GM23338 (cell line): ENCODE measurements at regions not wholly inside any gene's neighbourhood (a gene's known extent, or its start where the extent isn't known, plus 50 kb on each side); places are given as distances from the start of the nearest gene placed in this dataset.

Source experiments
- CREB1 ChIP-seq: fragments of 250-450 bp; sonication (Bioruptor Pico); IDR thresholded peaks from 2 replicates; pipeline ENCODE4 v1.5.0; 2020; ENCODE audit warnings: low read depth, mild to moderate bottlenecking, moderate library complexity
- EZH2 ChIP-seq: fragments of 200-600 bp; sonication (generic); IDR thresholded peaks from one replicate; pipeline ENCODE4 v1.8.0; 2017; ENCODE audit warnings: antibody characterized with exemption, mild to moderate bottlenecking, low read depth; ENCODE audit not compliant: unreplicated experiment
- EZH2phosphoT487 ChIP-seq: fragments of 200-600 bp; sonication (generic); IDR thresholded peaks from one replicate; pipeline ENCODE4 v1.8.1; 2018; ENCODE audit warnings: antibody characterized with exemption; ENCODE audit not compliant: unreplicated experiment
- NANOG ChIP-seq: IDR thresholded peaks from 2 replicates; pipeline ENCODE4 v1.6.1; 2016; ENCODE audit warnings: antibody characterized with exemption, borderline replicate concordance
- POLR2AphosphoS5 ChIP-seq: IDR thresholded peaks from 2 replicates; pipeline ENCODE4 v1.6.1; 2016; ENCODE audit warnings: antibody characterized with exemption, low read depth
- STAT1 ChIP-seq: IDR thresholded peaks from one replicate; pipeline ENCODE4 v1.6.1; 2016; ENCODE audit warnings: antibody characterized with exemption; ENCODE audit not compliant: unreplicated experiment
- ZNF114 ChIP-seq: fragments of 250-450 bp; sonication (Bioruptor Pico); IDR thresholded peaks from 2 replicates; pipeline ENCODE4 v1.5.0; 2020; ENCODE audit warnings: mild to moderate bottlenecking, moderate library complexity
- TF ChIP-seq, protein P1 (sequence below), 2 experiments: fragments of 200-600 bp in 1 of 2; sonication (generic) in 1 of 2; conservative IDR thresholded peaks; 2 replicates each; pipeline versions ENCODE4 v1.5.1 to v1.6.1; 2016 to 2017; ENCODE audit warnings: antibody characterized with exemption in 2 of 2, low read depth in 2 of 2, mild to moderate bottlenecking in 2 of 2, moderate library complexity in 1 of 2
- TF ChIP-seq, protein P2 (sequence below): IDR thresholded peaks from one replicate; pipeline ENCODE4 v1.6.1; 2018; ENCODE audit warnings: antibody characterized with exemption; ENCODE audit not compliant: unreplicated experiment
- TF ChIP-seq, protein P3 (sequence below): fragments of 250-450 bp; sonication (Bioruptor Pico); IDR thresholded peaks from 2 replicates; pipeline ENCODE4 v1.5.0; 2020; ENCODE audit warnings: mild to moderate bottlenecking, moderate library complexity
- TF ChIP-seq, protein P4 (sequence below): IDR thresholded peaks from 2 replicates; pipeline ENCODE4 v1.6.1; 2016; ENCODE audit warnings: antibody characterized with exemption

DNA sequence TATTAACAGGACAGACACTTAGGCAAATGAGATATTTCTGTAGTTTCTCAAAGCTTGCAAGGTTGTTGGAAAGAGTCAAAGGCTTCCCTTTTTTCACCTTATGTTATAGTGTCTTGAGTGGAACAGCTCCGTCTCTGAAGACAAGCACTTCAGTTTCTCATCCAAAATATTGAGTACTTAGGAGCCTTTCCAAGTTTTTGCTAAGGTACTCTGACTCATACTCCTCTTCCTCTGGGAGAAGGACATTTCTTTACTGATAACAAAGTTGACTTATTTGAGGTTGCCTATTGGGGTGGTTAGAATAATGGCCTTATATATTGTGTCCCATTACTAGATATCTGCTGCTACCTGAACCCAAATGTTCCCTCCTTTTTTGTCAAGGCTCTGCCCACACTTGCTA lies 869.6 kb downstream of the MAT2B start:
- TF ChIP-seq, protein P1, sequence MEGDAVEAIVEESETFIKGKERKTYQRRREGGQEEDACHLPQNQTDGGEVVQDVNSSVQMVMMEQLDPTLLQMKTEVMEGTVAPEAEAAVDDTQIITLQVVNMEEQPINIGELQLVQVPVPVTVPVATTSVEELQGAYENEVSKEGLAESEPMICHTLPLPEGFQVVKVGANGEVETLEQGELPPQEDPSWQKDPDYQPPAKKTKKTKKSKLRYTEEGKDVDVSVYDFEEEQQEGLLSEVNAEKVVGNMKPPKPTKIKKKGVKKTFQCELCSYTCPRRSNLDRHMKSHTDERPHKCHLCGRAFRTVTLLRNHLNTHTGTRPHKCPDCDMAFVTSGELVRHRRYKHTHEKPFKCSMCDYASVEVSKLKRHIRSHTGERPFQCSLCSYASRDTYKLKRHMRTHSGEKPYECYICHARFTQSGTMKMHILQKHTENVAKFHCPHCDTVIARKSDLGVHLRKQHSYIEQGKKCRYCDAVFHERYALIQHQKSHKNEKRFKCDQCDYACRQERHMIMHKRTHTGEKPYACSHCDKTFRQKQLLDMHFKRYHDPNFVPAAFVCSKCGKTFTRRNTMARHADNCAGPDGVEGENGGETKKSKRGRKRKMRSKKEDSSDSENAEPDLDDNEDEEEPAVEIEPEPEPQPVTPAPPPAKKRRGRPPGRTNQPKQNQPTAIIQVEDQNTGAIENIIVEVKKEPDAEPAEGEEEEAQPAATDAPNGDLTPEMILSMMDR (conservative IDR thresholded peaks at IDR 0.05; ENCODE audit: low read depth in 2 of 2): no peak
- TF ChIP-seq EZH2phosphoT487 (no peak), EZH2 (no peak), POLR2AphosphoS5 (no peak), CREB1 (no peak), STAT1 (no peak), ZNF114 (CRISPR knock-in tag) (no peak), NANOG (no peak)
- TF ChIP-seq, protein P2, sequence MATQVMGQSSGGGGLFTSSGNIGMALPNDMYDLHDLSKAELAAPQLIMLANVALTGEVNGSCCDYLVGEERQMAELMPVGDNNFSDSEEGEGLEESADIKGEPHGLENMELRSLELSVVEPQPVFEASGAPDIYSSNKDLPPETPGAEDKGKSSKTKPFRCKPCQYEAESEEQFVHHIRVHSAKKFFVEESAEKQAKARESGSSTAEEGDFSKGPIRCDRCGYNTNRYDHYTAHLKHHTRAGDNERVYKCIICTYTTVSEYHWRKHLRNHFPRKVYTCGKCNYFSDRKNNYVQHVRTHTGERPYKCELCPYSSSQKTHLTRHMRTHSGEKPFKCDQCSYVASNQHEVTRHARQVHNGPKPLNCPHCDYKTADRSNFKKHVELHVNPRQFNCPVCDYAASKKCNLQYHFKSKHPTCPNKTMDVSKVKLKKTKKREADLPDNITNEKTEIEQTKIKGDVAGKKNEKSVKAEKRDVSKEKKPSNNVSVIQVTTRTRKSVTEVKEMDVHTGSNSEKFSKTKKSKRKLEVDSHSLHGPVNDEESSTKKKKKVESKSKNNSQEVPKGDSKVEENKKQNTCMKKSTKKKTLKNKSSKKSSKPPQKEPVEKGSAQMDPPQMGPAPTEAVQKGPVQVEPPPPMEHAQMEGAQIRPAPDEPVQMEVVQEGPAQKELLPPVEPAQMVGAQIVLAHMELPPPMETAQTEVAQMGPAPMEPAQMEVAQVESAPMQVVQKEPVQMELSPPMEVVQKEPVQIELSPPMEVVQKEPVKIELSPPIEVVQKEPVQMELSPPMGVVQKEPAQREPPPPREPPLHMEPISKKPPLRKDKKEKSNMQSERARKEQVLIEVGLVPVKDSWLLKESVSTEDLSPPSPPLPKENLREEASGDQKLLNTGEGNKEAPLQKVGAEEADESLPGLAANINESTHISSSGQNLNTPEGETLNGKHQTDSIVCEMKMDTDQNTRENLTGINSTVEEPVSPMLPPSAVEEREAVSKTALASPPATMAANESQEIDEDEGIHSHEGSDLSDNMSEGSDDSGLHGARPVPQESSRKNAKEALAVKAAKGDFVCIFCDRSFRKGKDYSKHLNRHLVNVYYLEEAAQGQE: no peak
- TF ChIP-seq, protein P3, sequence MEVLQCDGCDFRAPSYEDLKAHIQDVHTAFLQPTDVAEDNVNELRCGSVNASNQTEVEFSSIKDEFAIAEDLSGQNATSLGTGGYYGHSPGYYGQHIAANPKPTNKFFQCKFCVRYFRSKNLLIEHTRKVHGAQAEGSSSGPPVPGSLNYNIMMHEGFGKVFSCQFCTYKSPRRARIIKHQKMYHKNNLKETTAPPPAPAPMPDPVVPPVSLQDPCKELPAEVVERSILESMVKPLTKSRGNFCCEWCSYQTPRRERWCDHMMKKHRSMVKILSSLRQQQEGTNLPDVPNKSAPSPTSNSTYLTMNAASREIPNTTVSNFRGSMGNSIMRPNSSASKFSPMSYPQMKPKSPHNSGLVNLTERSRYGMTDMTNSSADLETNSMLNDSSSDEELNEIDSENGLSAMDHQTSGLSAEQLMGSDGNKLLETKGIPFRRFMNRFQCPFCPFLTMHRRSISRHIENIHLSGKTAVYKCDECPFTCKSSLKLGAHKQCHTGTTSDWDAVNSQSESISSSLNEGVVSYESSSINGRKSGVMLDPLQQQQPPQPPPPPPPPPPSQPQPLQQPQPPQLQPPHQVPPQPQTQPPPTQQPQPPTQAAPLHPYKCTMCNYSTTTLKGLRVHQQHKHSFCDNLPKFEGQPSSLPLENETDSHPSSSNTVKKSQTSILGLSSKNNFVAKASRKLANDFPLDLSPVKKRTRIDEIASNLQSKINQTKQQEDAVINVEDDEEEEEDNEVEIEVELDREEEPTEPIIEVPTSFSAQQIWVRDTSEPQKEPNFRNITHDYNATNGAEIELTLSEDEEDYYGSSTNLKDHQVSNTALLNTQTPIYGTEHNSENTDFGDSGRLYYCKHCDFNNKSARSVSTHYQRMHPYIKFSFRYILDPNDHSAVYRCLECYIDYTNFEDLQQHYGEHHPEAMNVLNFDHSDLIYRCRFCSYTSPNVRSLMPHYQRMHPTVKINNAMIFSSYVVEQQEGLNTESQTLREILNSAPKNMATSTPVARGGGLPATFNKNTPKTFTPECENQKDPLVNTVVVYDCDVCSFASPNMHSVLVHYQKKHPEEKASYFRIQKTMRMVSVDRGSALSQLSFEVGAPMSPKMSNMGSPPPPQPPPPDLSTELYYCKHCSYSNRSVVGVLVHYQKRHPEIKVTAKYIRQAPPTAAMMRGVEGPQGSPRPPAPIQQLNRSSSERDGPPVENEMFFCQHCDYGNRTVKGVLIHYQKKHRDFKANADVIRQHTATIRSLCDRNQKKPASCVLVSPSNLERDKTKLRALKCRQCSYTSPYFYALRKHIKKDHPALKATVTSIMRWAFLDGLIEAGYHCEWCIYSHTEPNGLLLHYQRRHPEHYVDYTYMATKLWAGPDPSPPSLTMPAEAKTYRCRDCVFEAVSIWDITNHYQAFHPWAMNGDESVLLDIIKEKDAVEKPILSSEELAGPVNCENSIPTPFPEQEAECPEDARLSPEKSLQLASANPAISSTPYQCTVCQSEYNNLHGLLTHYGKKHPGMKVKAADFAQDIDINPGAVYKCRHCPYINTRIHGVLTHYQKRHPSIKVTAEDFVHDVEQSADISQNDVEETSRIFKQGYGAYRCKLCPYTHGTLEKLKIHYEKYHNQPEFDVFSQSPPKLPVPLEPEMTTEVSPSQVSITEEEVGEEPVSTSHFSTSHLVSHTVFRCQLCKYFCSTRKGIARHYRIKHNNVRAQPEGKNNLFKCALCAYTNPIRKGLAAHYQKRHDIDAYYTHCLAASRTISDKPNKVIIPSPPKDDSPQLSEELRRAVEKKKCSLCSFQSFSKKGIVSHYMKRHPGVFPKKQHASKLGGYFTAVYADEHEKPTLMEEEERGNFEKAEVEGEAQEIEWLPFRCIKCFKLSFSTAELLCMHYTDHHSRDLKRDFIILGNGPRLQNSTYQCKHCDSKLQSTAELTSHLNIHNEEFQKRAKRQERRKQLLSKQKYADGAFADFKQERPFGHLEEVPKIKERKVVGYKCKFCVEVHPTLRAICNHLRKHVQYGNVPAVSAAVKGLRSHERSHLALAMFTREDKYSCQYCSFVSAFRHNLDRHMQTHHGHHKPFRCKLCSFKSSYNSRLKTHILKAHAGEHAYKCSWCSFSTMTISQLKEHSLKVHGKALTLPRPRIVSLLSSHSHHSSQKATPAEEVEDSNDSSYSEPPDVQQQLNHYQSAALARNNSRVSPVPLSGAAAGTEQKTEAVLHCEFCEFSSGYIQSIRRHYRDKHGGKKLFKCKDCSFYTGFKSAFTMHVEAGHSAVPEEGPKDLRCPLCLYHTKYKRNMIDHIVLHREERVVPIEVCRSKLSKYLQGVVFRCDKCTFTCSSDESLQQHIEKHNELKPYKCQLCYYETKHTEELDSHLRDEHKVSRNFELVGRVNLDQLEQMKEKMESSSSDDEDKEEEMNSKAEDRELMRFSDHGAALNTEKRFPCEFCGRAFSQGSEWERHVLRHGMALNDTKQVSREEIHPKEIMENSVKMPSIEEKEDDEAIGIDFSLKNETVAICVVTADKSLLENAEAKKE (CRISPR knock-in tag): no peak
- TF ChIP-seq, protein P4, sequence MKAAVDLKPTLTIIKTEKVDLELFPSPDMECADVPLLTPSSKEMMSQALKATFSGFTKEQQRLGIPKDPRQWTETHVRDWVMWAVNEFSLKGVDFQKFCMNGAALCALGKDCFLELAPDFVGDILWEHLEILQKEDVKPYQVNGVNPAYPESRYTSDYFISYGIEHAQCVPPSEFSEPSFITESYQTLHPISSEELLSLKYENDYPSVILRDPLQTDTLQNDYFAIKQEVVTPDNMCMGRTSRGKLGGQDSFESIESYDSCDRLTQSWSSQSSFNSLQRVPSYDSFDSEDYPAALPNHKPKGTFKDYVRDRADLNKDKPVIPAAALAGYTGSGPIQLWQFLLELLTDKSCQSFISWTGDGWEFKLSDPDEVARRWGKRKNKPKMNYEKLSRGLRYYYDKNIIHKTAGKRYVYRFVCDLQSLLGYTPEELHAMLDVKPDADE: no peak
